HG03060 (cell line): ENCODE measurements at regions not wholly inside any gene's neighbourhood (a gene's known extent, or its start where the extent isn't known, plus 50 kb on each side); places are given as distances from the start of the nearest gene placed in this dataset.

Experiments used
- ATAC-seq: cut with Tn5 transposase; IDR thresholded peaks from one replicate; pipeline ENCODE4 v1.9.1; 2021; ENCODE audit warnings: low read depth, moderate number of reproducible peaks; ENCODE audit not compliant: unreplicated experiment

- ATAC-seq: no peak
These were observed 166.6 kb downstream of the SPRY1 start for GRCh38 chr4:123562994-123563750.

DNA sequence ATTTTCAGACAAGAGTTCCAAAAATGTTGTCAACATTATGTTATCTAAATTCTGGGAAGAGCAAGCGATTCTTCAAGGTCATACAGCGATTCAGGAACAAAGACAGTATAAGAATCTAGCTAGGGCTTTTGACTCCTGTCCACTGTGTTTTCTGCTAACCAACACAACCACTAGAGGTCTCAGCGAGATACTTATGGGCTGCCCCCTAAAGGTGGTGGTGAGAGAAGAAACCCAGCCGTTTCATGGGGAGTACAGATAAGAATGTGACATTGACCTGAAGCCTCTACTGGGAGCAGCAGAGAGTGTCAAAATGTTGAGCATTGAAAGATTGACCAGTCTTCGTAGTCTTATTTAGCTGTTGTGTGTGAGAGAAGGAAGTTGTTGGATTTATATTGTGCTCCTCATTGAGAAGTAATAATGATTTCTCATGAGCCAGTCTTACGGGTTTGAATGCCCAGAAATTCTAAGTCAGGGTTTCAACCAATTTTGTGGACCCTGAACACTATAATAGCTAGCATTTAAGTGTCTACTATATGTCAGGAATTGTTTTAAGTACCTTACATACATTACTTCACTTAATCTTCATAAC is 168.3 kb downstream of the SPRY1 start:
- peak; percentile 98 for ATAC-seq

DNA sequence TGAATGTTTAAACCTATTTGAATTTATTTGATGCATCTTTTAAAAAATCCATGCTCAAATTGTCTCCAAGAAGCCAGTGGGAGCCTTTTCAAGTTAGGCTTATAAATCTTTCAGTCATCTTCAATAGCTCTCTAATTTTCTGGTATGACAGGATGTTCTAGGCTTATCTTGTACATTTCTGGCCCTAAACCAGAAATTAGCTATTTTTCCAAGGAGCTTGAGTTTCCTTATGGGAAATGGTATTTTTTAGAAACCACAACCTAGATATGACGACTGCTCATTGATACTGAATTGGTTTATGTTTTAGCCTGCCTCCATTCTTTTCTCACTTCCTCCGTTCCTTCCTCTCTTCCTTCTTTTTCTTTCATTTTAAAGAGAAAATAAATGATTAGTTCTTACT is 172.3 kb downstream of the SPRY1 start:
- no peak for ATAC-seq

DNA sequence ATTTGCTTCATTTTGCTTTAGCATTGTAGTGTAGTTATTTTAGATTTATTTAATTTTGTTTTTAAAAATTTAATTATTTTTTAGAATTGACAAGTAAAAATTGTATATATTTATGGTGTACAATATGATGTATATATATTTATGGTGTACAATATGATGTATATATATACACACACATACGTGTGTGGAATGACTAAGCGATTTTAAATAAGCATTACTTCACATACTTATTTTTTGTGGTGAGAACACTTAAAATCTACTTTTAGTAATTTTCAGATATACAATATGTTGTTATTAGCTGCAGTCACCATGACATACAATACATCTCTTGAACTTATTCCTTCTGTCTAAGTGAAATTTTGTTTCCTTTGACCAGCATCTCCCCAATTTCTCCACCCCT is 172.9 kb downstream of the SPRY1 start:
- no peak for ATAC-seq

- no peak for ATAC-seq
These were observed 177.4 kb downstream of the SPRY1 start for GRCh38 chr4:123573866-123574508.

DNA sequence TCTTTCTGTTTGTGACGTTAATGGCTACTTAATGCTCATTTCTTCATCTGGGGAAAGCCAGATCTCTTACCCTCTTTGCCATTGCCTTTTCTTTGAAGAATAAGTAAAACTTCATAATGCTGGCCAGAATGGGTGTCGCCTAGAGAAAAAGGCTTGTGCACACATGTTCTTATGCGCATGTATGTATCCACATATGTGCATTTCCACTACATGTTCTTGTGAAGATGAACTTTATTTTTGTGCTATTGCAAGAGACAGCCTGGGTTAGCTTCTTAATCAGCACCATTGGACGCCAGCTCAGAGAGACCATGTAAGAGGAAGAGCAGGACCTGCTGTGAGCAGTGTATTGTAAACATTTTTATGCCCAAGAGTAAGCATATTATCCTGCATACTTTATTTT is 178.7 kb downstream of the SPRY1 start:
- no peak for ATAC-seq

- ATAC-seq: no peak
These were observed 180.8 kb downstream of the SPRY1 start for GRCh38 chr4:123577225-123577906.

DNA sequence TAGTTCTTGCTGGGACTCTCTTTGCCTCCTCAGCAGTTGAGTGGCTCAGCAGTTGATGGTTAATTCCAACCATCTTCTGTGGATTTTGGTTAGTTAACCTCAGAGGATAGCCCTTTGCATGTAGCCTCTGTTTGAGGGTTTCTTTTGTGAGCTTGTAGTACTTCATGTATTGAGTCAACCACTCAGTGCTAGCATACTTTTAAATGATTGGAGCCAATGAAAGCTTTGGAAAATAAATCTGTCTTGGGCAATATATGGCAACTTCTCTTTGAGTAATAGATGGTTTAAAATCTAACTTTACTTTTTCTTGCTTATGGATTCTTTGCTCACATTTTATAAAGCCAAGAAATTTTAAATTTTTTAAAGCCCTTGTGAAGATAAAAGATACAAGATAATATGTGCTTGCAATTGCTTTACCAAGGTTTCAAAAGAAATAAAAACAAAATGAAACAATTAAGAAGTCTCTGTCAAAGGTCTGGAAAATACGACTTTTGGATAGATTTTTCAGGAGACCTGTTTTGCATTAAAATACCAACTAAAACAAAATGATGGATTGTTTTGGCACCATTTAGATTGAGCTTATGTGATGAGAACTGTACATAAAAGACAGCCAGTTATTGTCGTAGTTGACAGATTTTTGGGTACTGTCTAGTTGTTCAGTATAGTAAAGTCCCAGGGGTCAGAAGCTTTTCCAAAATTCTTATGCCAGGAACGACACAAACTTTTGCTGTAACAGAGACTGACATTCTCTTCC is 181.9 kb downstream of the SPRY1 start:
- ATAC-seq: no peak

- no peak for ATAC-seq
These were observed 183.4 kb downstream of the SPRY1 start for GRCh38 chr4:123579961-123580360.

DNA sequence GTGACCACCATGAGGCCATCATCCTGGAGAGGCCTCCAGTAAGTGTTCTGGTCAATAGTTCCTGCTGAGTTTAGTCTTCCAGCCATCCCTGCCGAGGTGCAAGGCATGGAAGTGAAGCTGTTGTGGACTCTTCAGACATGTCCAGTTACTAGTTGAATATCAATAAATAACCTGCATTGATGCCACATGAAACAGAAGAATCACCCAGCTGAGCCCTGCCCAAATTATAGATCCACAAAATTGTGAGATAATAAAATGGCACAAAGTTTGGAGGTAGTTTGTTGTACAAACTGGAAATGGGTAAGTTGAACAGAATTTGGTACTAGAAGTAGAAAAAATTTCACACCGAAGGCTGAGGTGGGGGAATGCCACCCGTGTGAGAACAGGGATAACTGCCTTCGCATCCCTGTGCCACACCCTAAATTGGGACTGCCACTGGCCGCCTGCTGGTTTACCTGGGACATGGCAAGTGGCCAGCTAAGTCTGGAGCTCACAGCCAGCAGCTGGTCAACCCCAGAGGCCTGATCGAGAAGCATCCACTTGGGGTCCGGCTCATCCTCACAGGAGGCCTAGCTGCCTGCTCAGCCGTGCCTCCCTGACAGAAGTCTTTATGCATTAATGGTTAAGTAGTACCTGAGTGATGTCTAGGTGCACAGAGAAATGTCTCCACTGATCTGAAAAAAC is 184.5 kb downstream of the SPRY1 start:
- no peak for ATAC-seq

GRCh38 chr4:123581802-123582201 is 185.2 kb downstream of the SPRY1 start:
- no peak for ATAC-seq

DNA sequence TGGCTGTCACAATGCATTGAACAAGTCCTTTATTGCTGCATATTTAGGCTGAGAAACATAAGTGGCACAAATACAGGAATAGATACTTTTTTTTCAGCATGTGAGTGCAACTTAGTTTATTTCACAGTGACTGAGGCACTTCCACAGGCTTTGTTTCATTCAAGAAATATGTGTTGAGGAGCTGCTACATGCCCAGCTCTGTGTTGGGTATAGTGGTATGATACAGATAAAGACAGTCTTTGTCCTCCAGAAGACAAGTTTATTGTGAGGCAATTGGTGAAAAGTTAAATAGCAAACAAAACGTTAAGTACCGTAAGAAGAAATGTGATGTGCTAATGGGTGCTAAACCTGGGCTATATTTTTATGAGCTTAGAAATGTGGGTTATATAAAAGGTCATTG is 186.4 kb downstream of the SPRY1 start:
- ATAC-seq: no peak

DNA sequence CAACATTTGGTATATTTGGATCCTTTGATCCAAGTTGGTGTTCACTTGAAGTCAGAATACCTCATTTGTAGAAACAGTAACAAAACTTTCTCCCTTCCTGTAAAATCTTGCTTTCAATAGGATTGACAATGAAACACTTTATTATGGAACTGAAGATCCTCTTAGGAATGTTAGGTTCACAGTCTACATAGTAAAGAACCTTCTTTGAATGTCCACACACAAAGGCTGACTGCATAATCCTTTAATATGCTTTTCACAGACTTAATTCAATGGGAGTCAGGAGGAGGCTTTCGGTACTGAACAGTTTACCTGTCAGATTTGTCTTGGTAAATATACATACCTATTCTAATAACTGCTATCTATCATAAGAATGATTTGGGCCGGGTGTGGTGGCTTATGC is 188.5 kb downstream of the SPRY1 start:
- ATAC-seq: no peak

DNA sequence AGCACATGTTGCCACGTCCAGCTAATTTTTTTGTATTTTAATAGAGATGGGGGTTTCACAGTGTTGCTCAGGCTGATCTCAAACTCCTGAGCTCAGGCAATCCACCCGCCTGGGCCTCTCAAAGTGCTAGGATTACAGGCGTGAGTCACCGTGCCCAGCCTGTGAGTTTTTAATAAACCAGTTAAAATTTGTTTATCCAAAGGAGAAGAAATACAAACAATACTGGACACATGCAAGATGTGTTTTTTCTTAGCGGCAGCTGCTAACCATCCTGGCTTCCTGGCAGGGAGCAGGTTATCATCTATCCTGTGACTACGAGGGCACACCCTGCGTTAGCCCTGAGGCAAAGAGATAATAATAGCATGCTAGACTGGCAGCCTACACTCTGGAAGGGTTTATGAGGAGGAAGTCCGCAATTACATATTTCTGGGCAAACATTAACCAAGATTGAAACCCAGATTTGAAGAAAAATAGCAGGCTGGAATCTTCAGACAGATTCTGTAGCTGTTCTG is 191.4 kb downstream of the SPRY1 start:
- no peak for ATAC-seq

DNA sequence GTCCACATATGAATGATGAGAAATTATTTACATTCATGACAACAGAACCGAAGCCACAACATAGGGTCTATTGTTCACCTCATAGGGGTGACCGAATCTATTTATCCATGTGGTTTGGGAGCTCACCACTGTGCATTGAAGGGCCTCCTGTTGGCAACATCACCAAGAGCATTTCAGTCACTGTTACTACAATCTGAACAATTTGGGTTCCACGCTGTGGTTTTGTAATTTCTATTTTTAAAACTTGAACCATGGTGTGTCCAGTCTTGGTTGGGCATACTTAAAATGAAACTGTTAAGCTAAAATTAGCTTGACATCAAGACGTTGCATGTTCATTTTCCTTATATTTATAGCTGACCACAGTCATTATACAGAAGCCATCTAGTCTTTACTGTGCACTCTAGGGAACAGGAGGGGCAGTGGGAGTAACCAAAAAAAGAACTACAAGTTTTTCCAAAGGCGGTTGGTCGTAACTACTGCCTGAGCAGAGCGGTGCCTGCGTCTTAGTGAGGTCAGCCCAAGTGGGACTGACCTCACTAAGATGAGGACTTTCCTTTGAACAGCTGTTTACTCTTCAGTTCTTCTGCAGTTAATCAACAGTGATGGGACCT is 192.1 kb downstream of the SPRY1 start:
- ATAC-seq: peak; percentile 91

DNA sequence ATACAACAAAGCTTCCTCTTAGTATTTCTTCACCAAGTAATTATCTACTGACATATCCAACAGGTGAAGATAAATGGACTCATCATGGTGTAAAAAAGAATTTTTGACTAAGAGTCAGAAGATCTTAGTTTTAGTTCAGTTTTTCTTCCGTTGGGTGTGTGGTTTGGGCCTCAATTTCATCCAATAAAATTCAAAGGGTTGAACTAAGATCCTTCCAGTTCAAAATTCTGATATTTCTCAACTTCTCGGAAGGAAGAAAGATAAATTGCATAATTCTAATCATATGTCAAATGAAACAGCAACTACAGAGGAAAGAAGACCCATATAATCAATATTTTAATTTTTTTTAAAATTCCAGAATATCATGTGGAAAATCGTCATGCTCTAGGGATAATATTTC is 192.7 kb downstream of the SPRY1 start:
- no peak for ATAC-seq

DNA sequence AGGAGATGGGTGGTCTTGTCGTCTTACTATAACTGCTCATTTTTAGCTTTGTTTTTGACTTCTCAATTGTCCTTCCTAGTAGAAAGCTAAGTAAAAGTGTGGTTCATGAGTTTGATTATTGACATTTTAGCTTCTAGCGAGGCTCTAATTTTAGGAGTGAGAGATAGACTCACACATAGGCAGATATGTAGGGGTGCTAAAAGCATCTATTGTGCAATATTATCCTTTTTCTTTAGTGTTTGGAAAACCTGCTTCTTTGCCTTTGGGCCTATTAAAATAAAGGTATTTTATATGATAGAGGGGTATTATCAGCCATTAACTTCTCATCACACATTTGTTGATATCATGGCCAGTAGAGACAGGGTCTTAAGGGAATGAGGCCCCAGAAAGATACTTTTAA is 195.3 kb downstream of the SPRY1 start:
- ATAC-seq: no peak

DNA sequence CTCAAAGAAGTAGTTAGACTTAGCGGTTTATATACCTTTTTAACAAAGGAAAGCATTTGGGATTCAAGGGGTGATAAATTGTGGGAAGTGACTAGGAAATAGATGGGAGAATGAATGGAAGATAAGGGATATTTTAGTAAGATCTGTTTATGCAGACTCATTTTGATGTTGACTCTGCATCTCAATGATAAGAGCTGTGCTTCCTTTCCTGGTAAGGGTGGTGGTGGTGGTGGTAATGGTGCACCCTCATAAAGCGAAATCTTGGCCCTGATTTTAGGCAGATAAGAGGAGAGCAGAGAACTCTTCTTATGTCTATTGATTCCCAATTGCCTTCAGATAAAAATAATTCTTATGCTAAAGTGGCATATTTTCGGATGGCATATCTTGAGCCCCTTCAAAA is 197.1 kb downstream of the SPRY1 start:
- no peak for ATAC-seq

GRCh38 chr4:123596805-123597204 is 200.2 kb downstream of the SPRY1 start:
- ATAC-seq: no peak

GRCh38 chr4:123597586-123597985 is 201.0 kb downstream of the SPRY1 start:
- ATAC-seq: no peak
